SH-SY5Y (cell line): ENCODE measurements at regions not wholly inside any gene's neighbourhood (a gene's known extent, or its start where the extent isn't known, plus 50 kb on each side); places are given as distances from the start of the nearest gene placed in this dataset.

ENCODE experiments used
- GATA2 ChIP-seq: IDR thresholded peaks from 2 replicates; pipeline ENCODE4 v1.6.1; 2011; ENCODE audit warnings: mild to moderate bottlenecking, low read depth, low read length
- GATA3 ChIP-seq: IDR thresholded peaks from 2 replicates; pipeline ENCODE4 v1.6.1; 2011; ENCODE audit warnings: low read depth, mild to moderate bottlenecking, low read length, moderate library complexity

DNA sequence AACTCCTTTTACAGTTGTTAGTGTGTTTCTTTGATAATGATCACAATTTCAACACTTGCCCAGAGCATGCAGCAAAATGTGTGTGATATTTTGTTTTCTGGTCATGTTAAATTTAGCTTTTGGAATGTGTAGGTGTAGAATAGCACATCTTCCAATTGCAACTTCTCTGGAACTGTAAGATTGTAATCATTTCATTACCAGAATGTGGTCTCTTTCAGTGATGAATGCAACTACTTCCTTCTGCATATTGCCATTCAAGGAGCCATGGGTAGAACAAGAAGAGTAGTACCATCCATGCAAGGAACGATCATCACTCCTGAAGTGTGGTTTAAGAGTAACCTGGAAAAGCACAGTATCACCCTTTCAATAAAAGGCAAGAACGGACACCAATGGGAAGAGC is 548.8 kb upstream of the ZNF804A start:
- TF ChIP-seq GATA2 (no peak), GATA3 (no peak)
